Mammary epithelial cell (primary cell): ENCODE measurements at regions not wholly inside any gene's neighbourhood (a gene's known extent, or its start where the extent isn't known, plus 50 kb on each side); places are given as distances from the start of the nearest gene placed in this dataset.

Experiments used
- CTCF ChIP-seq, 2 donors: IDR thresholded peaks in 1 of 2; conservative IDR thresholded peaks in 1 of 2; 2 replicates each; pipeline ENCODE4 v1.5.1; 2011 to 2012; ENCODE audit warnings: inconsistent platforms in 2 of 2, low read length in 2 of 2, mild to moderate bottlenecking in 2 of 2, control low read depth in 1 of 2, low read depth in 1 of 2; ENCODE audit not compliant: insufficient read depth in 1 of 2; ENCODE audit errors: extremely low read depth in 1 of 2
- EZH2 ChIP-seq: IDR thresholded peaks from 2 replicates; pipeline ENCODE4 v1.6.1; 2012; ENCODE audit warnings: low read length, inconsistent platforms, borderline replicate concordance

- TF ChIP-seq CTCF (conservative IDR thresholded peaks at IDR 0.05 in 1 of 2, IDR thresholded peaks at IDR 0.05 in 1 of 2; ENCODE audit: extremely low read depth in 1 of 2, insufficient read depth in 1 of 2, low read depth in 1 of 2, low read length in 2 of 2) (no peak), EZH2 (no peak)
Observed at GRCh38 chr15:53462651-53463050, 296.8 kb downstream of the WDR72 start.
